ENCODE measurements at regions not wholly inside any gene's neighbourhood (a gene's known extent, or its start where the extent isn't known, plus 50 kb on each side); places are given as distances from the start of the nearest gene placed in this dataset.
"Not testable (repeated sequence)": the region's sequence is repeated elsewhere in the genome, so short reads cannot be mapped to it uniquely, and the experiment has no call there.

- DNase-seq: no peak
Observed at GRCh38 chr9:19926774-19927173, 137.9 kb upstream of the SLC24A2 start.

GRCh38 chr9:19925674-19926503 lies 137.1 kb upstream of the SLC24A2 start:
- DNase-seq: peak; percentile 58 to 76

- no peak for DNase-seq
Observed at GRCh38 chr9:19924080-19924479, 135.2 kb upstream of the SLC24A2 start.

- peak; percentile 5 to 16 for DNase-seq
Observed at GRCh38 chr9:19922476-19923118, 133.8 kb upstream of the SLC24A2 start.

GRCh38 chr9:19920401-19920800 lies 131.6 kb upstream of the SLC24A2 start:
- DNase-seq: no peak

GRCh38 chr9:19918630-19919029 lies 129.8 kb upstream of the SLC24A2 start:
- peak; percentile 15 to 28 for DNase-seq

GRCh38 chr9:19914044-19914443 lies 125.2 kb upstream of the SLC24A2 start:
- no peak for DNase-seq

- no peak for DNase-seq
Observed at GRCh38 chr9:19913151-19913550, 124.3 kb upstream of the SLC24A2 start.

- no peak for DNase-seq
Observed at GRCh38 chr9:19903076-19903475, 114.2 kb upstream of the SLC24A2 start.

GRCh38 chr9:19901586-19901985 lies 112.7 kb upstream of the SLC24A2 start:
- DNase-seq: no peak

GRCh38 chr9:19896161-19896560 lies 107.3 kb upstream of the SLC24A2 start:
- DNase-seq: no peak

- DNase-seq: not testable (repeated sequence)
Observed at GRCh38 chr9:19895578-19895977, 106.7 kb upstream of the SLC24A2 start.

- no peak for DNase-seq
Observed at GRCh38 chr9:19895006-19895405, 106.2 kb upstream of the SLC24A2 start.

- DNase-seq: no peak
Observed at GRCh38 chr9:19885608-19886007, 96.8 kb upstream of the SLC24A2 start.

GRCh38 chr9:19879062-19879461 lies 90.2 kb upstream of the SLC24A2 start:
- no peak for DNase-seq

GRCh38 chr9:19876569-19877316 lies 87.9 kb upstream of the SLC24A2 start:
- DNase-seq: no peak

GRCh38 chr9:19875291-19875920 lies 86.6 kb upstream of the SLC24A2 start:
- no peak for DNase-seq

- not testable (repeated sequence) for DNase-seq
Observed at GRCh38 chr9:19873188-19873587, 84.4 kb upstream of the SLC24A2 start.

- DNase-seq: no peak
Observed at GRCh38 chr9:19870988-19871387, 82.2 kb upstream of the SLC24A2 start.

- DNase-seq: no peak
Observed at GRCh38 chr9:19840953-19841352, 52.1 kb upstream of the SLC24A2 start.

All from Kasumi-1 (cell line).